Smooth muscle cell (in vitro differentiated cells): ENCODE measurements at regions not wholly inside any gene's neighbourhood (a gene's known extent, or its start where the extent isn't known, plus 50 kb on each side); places are given as distances from the start of the nearest gene placed in this dataset.
A peak's percentile ranks its signal among the peaks of the same experiment; 100 is the strongest.
"Not testable (repeated sequence)": the region's sequence is repeated elsewhere in the genome, so short reads cannot be mapped to it uniquely, and the experiment has no call there.

Source experiments
- DNase-seq: peaks from one replicate; lab custom pipeline; 2025; ENCODE audit not compliant: unreplicated experiment; lab: John Stamatoyannopoulos, UW
- H2AFZ ChIP-seq: fragments of 200-600 bp; sonication (generic); 2 replicates; pipeline ENCODE4 v1.6.0; 2016; ENCODE audit warnings: antibody characterized with exemption, low read depth, mild to moderate bottlenecking
- H3F3A ChIP-seq: fragments of 200-600 bp; sonication (generic); 2 replicates; pipeline ENCODE4 v1.6.0; 2017; ENCODE audit warnings: antibody characterized with exemption, low read depth
- H3K27ac ChIP-seq: fragments of 200-600 bp; sonication (generic); 2 replicates; pipeline ENCODE4 v1.5.1; 2016; ENCODE audit warnings: low read depth, mild to moderate bottlenecking
- H3K27me3 ChIP-seq: fragments of 200-600 bp; sonication (generic); 2 replicates; pipeline ENCODE4 v1.6.1; 2016; ENCODE audit warnings: low read depth, mild to moderate bottlenecking
- H3K36me3 ChIP-seq: fragments of 200-600 bp; sonication (generic); 2 replicates; pipeline ENCODE4 v1.5.1; 2016; ENCODE audit warnings: low read depth
- H3K4me1 ChIP-seq: fragments of 200-600 bp; sonication (generic); 2 replicates; pipeline ENCODE4 v1.5.1; 2016; ENCODE audit warnings: low read depth
- H3K4me2 ChIP-seq: fragments of 200-600 bp; sonication (generic); 2 replicates; pipeline ENCODE4 v1.6.0; 2016; ENCODE audit warnings: mild to moderate bottlenecking
- H3K4me3 ChIP-seq: fragments of 200-600 bp; sonication (generic); 2 replicates; pipeline ENCODE4 v1.5.1; 2016; ENCODE audit warnings: mild to moderate bottlenecking
- H3K79me2 ChIP-seq: fragments of 200-600 bp; sonication (generic); 2 replicates; pipeline ENCODE4 v1.6.0; 2016; ENCODE audit warnings: low read depth, mild to moderate bottlenecking
- H3K9ac ChIP-seq: fragments of 200-600 bp; sonication (generic); 2 replicates; pipeline ENCODE4 v1.6.0; 2016; ENCODE audit warnings: low read depth
- H3K9me3 ChIP-seq: fragments of 200-600 bp; sonication (generic); replicated peaks from 2 replicates; pipeline ENCODE4 v1.5.1; 2016; ENCODE audit warnings: low read depth
- H4K20me1 ChIP-seq: fragments of 200-600 bp; sonication (generic); 2 replicates; pipeline ENCODE4 v1.6.0; 2016; ENCODE audit warnings: low read depth
- CTCF ChIP-seq: fragments of 200-600 bp; sonication (generic); IDR thresholded peaks from 2 replicates; pipeline ENCODE4 v1.5.1; 2017; ENCODE audit warnings: borderline replicate concordance, mild to moderate bottlenecking, antibody characterized with exemption; ENCODE audit not compliant: insufficient read depth, poor library complexity, severe bottlenecking
- WGBS: methylation state at CpG from one replicate; pipeline ENCODE4 v1.1.7; 2016; ENCODE audit warnings: low lambda C conversion rate; 5-methylcytosine and 5-hydroxymethylcytosine counted together

GRCh38 chr6:21935561-21936028 lies 342.0 kb downstream of the SOX4 start:
- no peaks in the 10 kb centered on the region for H4K20me1 ChIP-seq
- H3K9me3 ChIP-seq, result no peaks in the 10 kb centered on the region
- no peak overlapping the region for H3K4me2 ChIP-seq
- no peaks in the 10 kb centered on the region for H3K27me3 ChIP-seq
- no peaks in the 10 kb centered on the region for H3K79me2 ChIP-seq
- H2AFZ ChIP-seq, result no peak overlapping the region
- 34% methylated on average over 2 of the region's 2 CpGs for WGBS
- peak; percentile 45 for TF ChIP-seq CTCF
- no peaks in the 10 kb centered on the region for H3F3A ChIP-seq
- H3K4me3 ChIP-seq, result no peak overlapping the region
- H3K9ac ChIP-seq, result no peak overlapping the region
- DNase-seq, result no peak
- H3K4me1 ChIP-seq, result no peaks in the 10 kb centered on the region
- no peak overlapping the region for H3K27ac ChIP-seq
- H3K36me3 ChIP-seq, result no peaks in the 10 kb centered on the region

GRCh38 chr6:21937466-21937865 lies 343.9 kb downstream of the SOX4 start:
- no peaks in the 10 kb centered on the region for H3K27me3 ChIP-seq
- H4K20me1 ChIP-seq, result no peaks in the 10 kb centered on the region
- no peaks in the 10 kb centered on the region for H3K4me1 ChIP-seq
- no peaks in the 10 kb centered on the region for H3K36me3 ChIP-seq
- no peak overlapping the region for H2AFZ ChIP-seq
- H3K27ac ChIP-seq, result no peak overlapping the region
- no peak for DNase-seq
- H3K4me3 ChIP-seq, result no peak overlapping the region
- H3F3A ChIP-seq, result peaks cover 6% of the 10 kb centered on the region
- no peak overlapping the region for H3K9ac ChIP-seq
- H3K79me2 ChIP-seq, result no peaks in the 10 kb centered on the region
- TF ChIP-seq CTCF, result no peak
- no peak overlapping the region for H3K4me2 ChIP-seq
- no peaks in the 10 kb centered on the region for H3K9me3 ChIP-seq
- 77% methylated on average over 6 of the region's 6 CpGs for WGBS

DNA sequence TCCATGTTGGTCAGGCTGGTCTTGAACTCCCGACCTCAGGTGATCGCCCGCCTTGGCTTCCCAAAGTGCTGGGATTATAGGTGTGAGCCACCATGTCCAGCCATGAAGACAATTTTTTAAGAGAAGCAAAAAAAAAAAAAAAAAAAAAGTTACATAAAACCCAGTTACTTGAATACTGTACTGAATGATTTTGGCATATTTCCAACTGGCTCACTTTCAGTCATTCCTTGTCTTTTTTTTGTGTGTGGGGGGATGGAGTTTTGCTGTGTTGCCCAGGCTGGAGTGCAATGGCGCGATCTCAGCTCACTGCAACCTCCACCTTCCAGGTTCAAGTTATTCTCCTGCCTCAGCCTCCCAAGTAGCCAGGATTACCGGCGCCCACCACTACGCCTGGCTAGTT lies 345.5 kb downstream of the SOX4 start:
- H3K4me1 ChIP-seq, H3K27me3 ChIP-seq, H3F3A ChIP-seq, H3K9ac ChIP-seq, H3K4me2 ChIP-seq, H3K4me3 ChIP-seq, H4K20me1 ChIP-seq, H3K79me2 ChIP-seq, H2AFZ ChIP-seq, DNase-seq, H3K27ac ChIP-seq, H3K36me3 ChIP-seq, H3K9me3 ChIP-seq: not testable (repeated sequence)
- 93% methylated on average over 8 of the region's 8 CpGs for WGBS

DNA sequence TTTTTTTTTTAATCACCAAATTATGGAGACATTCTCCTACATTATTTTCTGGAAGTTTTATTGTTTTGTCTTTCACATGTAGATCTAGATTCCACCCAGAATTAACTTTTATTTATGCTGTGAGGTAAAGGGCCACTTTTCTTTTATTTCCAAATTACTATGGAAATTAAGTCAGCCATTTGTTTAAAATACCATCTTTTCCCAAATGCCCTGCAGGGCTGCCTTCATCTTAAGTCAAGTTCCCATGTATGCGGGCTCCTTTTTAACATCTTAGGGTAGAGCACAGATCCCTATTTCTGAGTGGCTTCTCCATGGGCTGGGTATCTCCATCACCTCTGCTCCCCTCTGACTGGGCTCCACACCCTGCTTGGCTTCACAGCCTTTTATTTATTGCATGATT lies 348.4 kb downstream of the SOX4 start:
- H3K9me3 ChIP-seq, result no peaks in the 10 kb centered on the region
- no peak overlapping the region for H2AFZ ChIP-seq
- H3K79me2 ChIP-seq, result no peaks in the 10 kb centered on the region
- no peak overlapping the region for H3K9ac ChIP-seq
- H3K27me3 ChIP-seq, result no peaks in the 10 kb centered on the region
- no peak for DNase-seq
- no peaks in the 10 kb centered on the region for H3K36me3 ChIP-seq
- H3K4me2 ChIP-seq, result no peak overlapping the region
- no peak overlapping the region for H3K27ac ChIP-seq
- WGBS, result 78% methylated on average over 1 of the region's 1 CpG
- H3F3A ChIP-seq, result peaks cover 7% of the 10 kb centered on the region
- H4K20me1 ChIP-seq, result no peaks in the 10 kb centered on the region
- no peak for TF ChIP-seq CTCF
- H3K4me3 ChIP-seq, result no peak overlapping the region
- H3K4me1 ChIP-seq, result peaks cover 3% of the 10 kb centered on the region
